GM12875 (cell line): ENCODE measurements at regions not wholly inside any gene's neighbourhood (a gene's known extent, or its start where the extent isn't known, plus 50 kb on each side); places are given as distances from the start of the nearest gene placed in this dataset.

Source experiments
- H3K4me3 ChIP-seq: one replicate; pipeline ENCODE4 v1.5.1; 2011; ENCODE audit warnings: low read depth, low read length, control low read depth
- CTCF ChIP-seq: IDR thresholded peaks from 2 replicates; pipeline ENCODE4 v1.5.1; 2011; ENCODE audit warnings: low read depth, mild to moderate bottlenecking, control low read depth, inconsistent platforms, low read length, moderate library complexity, borderline replicate concordance; ENCODE audit not compliant: insufficient read depth

- no peak for TF ChIP-seq CTCF
- H3K4me3 ChIP-seq, result no peak overlapping the region
Observed at GRCh38 chr11:33552756-33553155, 147.9 kb downstream of the C11orf91 start.

DNA sequence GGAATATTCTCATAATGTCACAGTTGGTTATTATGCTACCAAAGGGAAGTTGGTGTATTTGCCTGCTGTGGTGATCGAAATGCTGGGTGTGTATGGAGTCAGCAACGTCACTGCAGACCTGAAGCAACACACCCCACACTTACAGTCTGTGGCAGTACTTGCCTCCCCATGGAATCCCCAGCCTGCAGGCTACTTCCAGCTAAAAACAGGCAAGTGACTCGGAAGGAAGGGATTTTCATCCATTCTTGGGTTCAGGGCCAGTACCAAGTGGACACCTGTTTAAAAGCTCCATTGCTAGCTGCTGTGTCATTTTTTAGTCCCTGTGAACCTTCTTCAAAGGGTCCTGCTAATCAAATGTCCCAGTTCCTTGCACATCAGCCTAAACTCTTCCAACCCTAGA lies 149.6 kb downstream of the C11orf91 start:
- H3K4me3 ChIP-seq, result no peak overlapping the region
- no peak for TF ChIP-seq CTCF

- no peak overlapping the region for H3K4me3 ChIP-seq
- no peak for TF ChIP-seq CTCF
Observed at GRCh38 chr11:33549483-33549882, 151.1 kb downstream of the C11orf91 start.

DNA sequence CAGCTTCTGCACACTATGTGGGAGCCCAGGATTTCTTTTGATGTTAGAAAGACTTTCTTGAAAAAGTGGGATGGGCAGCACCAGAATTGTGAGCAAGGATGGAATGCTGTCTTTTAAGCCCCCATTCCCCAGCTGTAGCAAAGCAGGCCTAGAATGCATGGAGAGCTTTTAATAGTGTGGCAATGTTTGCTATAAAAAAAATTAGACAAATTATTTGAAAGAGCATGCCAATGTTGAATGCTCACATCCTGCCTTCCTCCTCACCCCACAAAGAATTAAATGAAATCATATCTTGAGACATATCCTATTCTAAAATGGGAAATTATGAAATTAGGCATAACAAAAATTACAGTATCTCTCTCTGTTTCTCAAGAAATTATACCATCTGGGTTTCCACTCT lies 154.7 kb downstream of the C11orf91 start:
- no peak for TF ChIP-seq CTCF

GRCh38 chr11:33544593-33545373 lies 155.8 kb downstream of the C11orf91 start:
- no peak overlapping the region for H3K4me3 ChIP-seq
- TF ChIP-seq CTCF, result no peak

More for the DNA sequence above, 154.7 kb downstream of the C11orf91 start:
- no peak overlapping the region for H3K4me3 ChIP-seq

DNA sequence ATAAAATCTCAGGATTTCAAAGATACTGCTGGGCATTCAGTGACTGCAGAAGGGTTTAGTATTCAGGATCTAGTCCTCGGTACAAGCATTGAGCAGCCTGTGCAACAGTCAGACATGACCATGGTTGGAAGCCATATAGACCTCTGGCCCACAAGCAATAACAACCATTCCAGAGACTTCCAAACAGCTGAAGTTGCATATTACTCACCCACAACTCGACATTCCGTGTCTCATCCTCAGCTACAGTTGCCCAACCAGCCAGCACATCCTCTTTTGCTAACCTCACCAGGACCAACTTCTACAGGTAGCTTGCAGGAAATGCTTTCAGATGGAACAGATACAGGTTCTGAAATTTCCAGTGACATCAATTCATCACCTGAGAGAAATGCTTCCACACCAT lies 156.8 kb downstream of the C11orf91 start:
- no peak overlapping the region for H3K4me3 ChIP-seq
- TF ChIP-seq CTCF, result no peak

DNA sequence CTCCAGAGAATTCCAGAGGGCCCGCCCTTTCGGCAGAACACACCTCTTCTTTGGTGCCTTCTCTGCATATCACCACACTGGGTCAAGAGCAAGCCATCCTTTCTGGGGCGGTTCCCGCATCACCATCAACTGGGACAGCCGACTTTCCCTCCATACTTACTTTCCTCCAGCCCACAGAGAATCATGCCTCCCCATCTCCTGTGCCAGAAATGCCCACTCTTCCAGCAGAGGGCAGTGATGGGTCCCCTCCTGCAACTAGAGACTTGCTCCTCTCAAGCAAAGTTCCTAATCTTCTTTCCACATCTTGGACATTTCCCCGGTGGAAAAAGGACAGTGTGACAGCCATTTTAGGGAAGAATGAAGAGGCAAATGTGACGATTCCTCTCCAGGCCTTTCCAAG lies 157.7 kb downstream of the C11orf91 start:
- H3K4me3 ChIP-seq, result no peak overlapping the region
- TF ChIP-seq CTCF, result peak; percentile 71
